DOHH2 (cell line): ENCODE measurements at regions not wholly inside any gene's neighbourhood (a gene's known extent, or its start where the extent isn't known, plus 50 kb on each side); places are given as distances from the start of the nearest gene placed in this dataset.

Experiments used
- H3F3A ChIP-seq: fragments of 200-600 bp; sonication (generic), shearing (Covaris generic); 2 replicates; pipeline ENCODE4 v1.6.0; 2016; ENCODE audit warnings: antibody characterized with exemption, mild to moderate bottlenecking; ENCODE audit not compliant: control insufficient read depth, insufficient read depth
- H3K27ac ChIP-seq: fragments of 200-600 bp; sonication (generic); 2 replicates; pipeline ENCODE4 v1.5.1; 2014; ENCODE audit warnings: low read depth, mild to moderate bottlenecking, low read length, moderate library complexity
- H3K27me3 ChIP-seq: fragments of 200-600 bp; sonication (generic); 2 replicates; pipeline ENCODE4 v1.6.1; 2014; ENCODE audit warnings: mild to moderate bottlenecking, low read length, mixed read lengths; ENCODE audit not compliant: control insufficient read depth
- H3K36me3 ChIP-seq: fragments of 200-600 bp; sonication (generic); 2 replicates; pipeline ENCODE4 v1.6.1; 2014; ENCODE audit warnings: mild to moderate bottlenecking, low read length, moderate library complexity, mixed read lengths; ENCODE audit not compliant: control insufficient read depth
- H3K4me1 ChIP-seq: fragments of 200-600 bp; sonication (generic); 2 replicates; pipeline ENCODE4 v1.6.1; 2014; ENCODE audit warnings: mild to moderate bottlenecking, low read length, mixed read lengths; ENCODE audit not compliant: control insufficient read depth
- H3K4me2 ChIP-seq: fragments of 200-600 bp; sonication (generic); 2 replicates; pipeline ENCODE4 v1.6.0; 2014; ENCODE audit warnings: mild to moderate bottlenecking, low read length, moderate library complexity
- H3K4me3 ChIP-seq: fragments of 200-600 bp; sonication (generic); 2 replicates; pipeline ENCODE4 v1.5.1; 2014; ENCODE audit warnings: mild to moderate bottlenecking, low read length, mixed read lengths
- H3K79me2 ChIP-seq: fragments of 200-600 bp; sonication (generic); 2 replicates; pipeline ENCODE4 v1.6.1; 2014; ENCODE audit warnings: mild to moderate bottlenecking, low read length, mixed read lengths; ENCODE audit not compliant: control insufficient read depth
- H3K9me2 ChIP-seq: fragments of 200-600 bp; sonication (generic); replicated peaks from 2 replicates; pipeline ENCODE4 v1.6.1; 2014; ENCODE audit warnings: mild to moderate bottlenecking, low read length, mixed read lengths; ENCODE audit not compliant: control insufficient read depth
- H3K9me3 ChIP-seq: fragments of 200-600 bp; sonication (generic); 2 replicates; pipeline ENCODE4 v1.6.1; 2014; ENCODE audit warnings: antibody characterized with exemption, low read length, mixed read lengths; ENCODE audit not compliant: control insufficient read depth, insufficient read depth
- H4K20me1 ChIP-seq: fragments of 200-600 bp; sonication (generic); 2 replicates; pipeline ENCODE4 v1.6.0; 2014; ENCODE audit warnings: low read depth, mild to moderate bottlenecking, antibody characterized with exemption, low read length, moderate library complexity; ENCODE audit not compliant: control insufficient read depth, insufficient read depth
- CTCF ChIP-seq: fragments of 200-600 bp; sonication (generic); IDR thresholded peaks from one replicate; pipeline ENCODE4 v1.5.1; 2014; ENCODE audit warnings: antibody characterized with exemption, mild to moderate bottlenecking, low read depth, low read length; ENCODE audit not compliant: poor library complexity, severe bottlenecking
- EZH2phosphoT487 ChIP-seq: fragments of 200-600 bp; sonication (generic); IDR thresholded peaks from 2 replicates; pipeline ENCODE4 v1.6.1; 2017; ENCODE audit warnings: borderline replicate concordance, mild to moderate bottlenecking, antibody characterized with exemption, low read length, moderate library complexity, mixed read lengths

GRCh38 chr10:61091531-61091930 is 147.5 kb upstream of the RHOBTB1 start:
- Histone ChIP-seq H3K27me3 (no peaks in the 10 kb centered on the region), H3K27ac (no peak overlapping the region), H3K4me2 (no peak overlapping the region), H3K36me3 (no peaks in the 10 kb centered on the region), H3K9me2 (no peaks in the 10 kb centered on the region), H3F3A (no peaks in the 10 kb centered on the region), H3K4me3 (no peak overlapping the region), H3K9me3 (no peaks in the 10 kb centered on the region), H3K79me2 (no peaks in the 10 kb centered on the region), H3K4me1 (no peaks in the 10 kb centered on the region), H4K20me1 (no peaks in the 10 kb centered on the region)
- no peak for TF ChIP-seq CTCF
- no peak for TF ChIP-seq EZH2phosphoT487

- no peaks in the 10 kb centered on the region for H4K20me1 ChIP-seq
- no peaks in the 10 kb centered on the region for H3K36me3 ChIP-seq
- H3K4me2 ChIP-seq, result no peak overlapping the region
- no peaks in the 10 kb centered on the region for H3K27me3 ChIP-seq
- TF ChIP-seq CTCF (no peak), EZH2phosphoT487 (no peak)
- H3K79me2 ChIP-seq, result no peaks in the 10 kb centered on the region
- no peaks in the 10 kb centered on the region for H3K9me2 ChIP-seq
- no peaks in the 10 kb centered on the region for H3K9me3 ChIP-seq
- H3K27ac ChIP-seq, result no peak overlapping the region
- H3F3A ChIP-seq, result no peaks in the 10 kb centered on the region
- H3K4me3 ChIP-seq, result no peak overlapping the region
- no peaks in the 10 kb centered on the region for H3K4me1 ChIP-seq
Measured at GRCh38 chr10:61089251-61089650, 145.3 kb upstream of the RHOBTB1 start.

- TF ChIP-seq EZH2phosphoT487, result no peak
- TF ChIP-seq CTCF, result no peak
- no peaks in the 10 kb centered on the region for H3K9me2 ChIP-seq
- no peaks in the 10 kb centered on the region for H3F3A ChIP-seq
- no peaks in the 10 kb centered on the region for H4K20me1 ChIP-seq
- no peak overlapping the region for H3K4me3 ChIP-seq
- no peak overlapping the region for H3K4me2 ChIP-seq
- no peaks in the 10 kb centered on the region for H3K79me2 ChIP-seq
- no peaks in the 10 kb centered on the region for H3K27me3 ChIP-seq
- H3K27ac ChIP-seq, result no peak overlapping the region
- no peaks in the 10 kb centered on the region for H3K36me3 ChIP-seq
- no peaks in the 10 kb centered on the region for H3K4me1 ChIP-seq
- H3K9me3 ChIP-seq, result no peaks in the 10 kb centered on the region
Measured at GRCh38 chr10:61084493-61084892, 140.5 kb upstream of the RHOBTB1 start.

- H3K79me2 ChIP-seq, result no peaks in the 10 kb centered on the region
- H3F3A ChIP-seq, result no peaks in the 10 kb centered on the region
- no peak for TF ChIP-seq CTCF
- TF ChIP-seq EZH2phosphoT487, result no peak
- H3K4me3 ChIP-seq, result no peak overlapping the region
- no peaks in the 10 kb centered on the region for H3K4me1 ChIP-seq
- no peak overlapping the region for H3K27ac ChIP-seq
- H3K9me2 ChIP-seq, result no peaks in the 10 kb centered on the region
- no peaks in the 10 kb centered on the region for H3K36me3 ChIP-seq
- H3K9me3 ChIP-seq, result no peaks in the 10 kb centered on the region
- no peaks in the 10 kb centered on the region for H4K20me1 ChIP-seq
- no peak overlapping the region for H3K4me2 ChIP-seq
- no peaks in the 10 kb centered on the region for H3K27me3 ChIP-seq
Measured at GRCh38 chr10:61081301-61081700, 137.3 kb upstream of the RHOBTB1 start.
